ENCODE measurements at regions not wholly inside any gene's neighbourhood (a gene's known extent, or its start where the extent isn't known, plus 50 kb on each side); places are given as distances from the start of the nearest gene placed in this dataset.
"Not testable (repeated sequence)": the region's sequence is repeated elsewhere in the genome, so short reads cannot be mapped to it uniquely, and the experiment has no call there.

GRCh38 chr18:14944838-14945237 is 196.9 kb downstream of the ANKRD30B start:
- Histone ChIP-seq H3K4me1 (ENCODE audit: control insufficient read depth, low read length) (no peaks in the 10 kb centered on the region), H3F3A (ENCODE audit: control insufficient read depth, insufficient read depth) (no peaks in the 10 kb centered on the region), H3K4me2 (ENCODE audit: low read length) (no peak overlapping the region), H3K27me3 (ENCODE audit: control insufficient read depth, low read length) (no peaks in the 10 kb centered on the region), H3K9me2 (replicated peaks; ENCODE audit: control insufficient read depth, low read length) (no peaks in the 10 kb centered on the region), H4K20me1 (ENCODE audit: control insufficient read depth, insufficient read depth, low read depth, low read length) (no peaks in the 10 kb centered on the region), H3K79me2 (ENCODE audit: control insufficient read depth, low read length) (no peaks in the 10 kb centered on the region), H3K9me3 (ENCODE audit: control insufficient read depth, insufficient read depth, low read length) (no peaks in the 10 kb centered on the region; the same call in 1 of the 2 replicates), H3K27ac (ENCODE audit: low read depth, low read length) (no peak overlapping the region), H3K36me3 (ENCODE audit: control insufficient read depth, low read length) (no peaks in the 10 kb centered on the region), H3K4me3 (ENCODE audit: low read length) (no peak overlapping the region)
- TF ChIP-seq CTCF (IDR thresholded peaks at IDR 0.05; ENCODE audit: low read depth, low read length, poor library complexity, severe bottlenecking): no peak
- no peak for TF ChIP-seq EZH2phosphoT487 (IDR thresholded peaks at IDR 0.05; ENCODE audit: borderline replicate concordance, low read length)

- H3K9me3 ChIP-seq (ENCODE audit: control insufficient read depth, insufficient read depth, low read length): no peaks in the 10 kb centered on the region; the same call in 1 of the 2 replicates
- H4K20me1 ChIP-seq (ENCODE audit: control insufficient read depth, insufficient read depth, low read depth, low read length): no peaks in the 10 kb centered on the region
- no peak overlapping the region for H3K4me3 ChIP-seq (ENCODE audit: low read length)
- TF ChIP-seq CTCF (IDR thresholded peaks at IDR 0.05; ENCODE audit: low read depth, low read length, poor library complexity, severe bottlenecking) (no peak), EZH2phosphoT487 (IDR thresholded peaks at IDR 0.05; ENCODE audit: borderline replicate concordance, low read length) (no peak)
- no peaks in the 10 kb centered on the region for H3K36me3 ChIP-seq (ENCODE audit: control insufficient read depth, low read length)
- no peaks in the 10 kb centered on the region for H3K27me3 ChIP-seq (ENCODE audit: control insufficient read depth, low read length)
- H3F3A ChIP-seq (ENCODE audit: control insufficient read depth, insufficient read depth): no peaks in the 10 kb centered on the region
- no peak overlapping the region for H3K27ac ChIP-seq (ENCODE audit: low read depth, low read length)
- no peaks in the 10 kb centered on the region for H3K79me2 ChIP-seq (ENCODE audit: control insufficient read depth, low read length)
- H3K4me2 ChIP-seq (ENCODE audit: low read length): no peak overlapping the region
- H3K4me1 ChIP-seq (ENCODE audit: control insufficient read depth, low read length): no peaks in the 10 kb centered on the region
- H3K9me2 ChIP-seq (replicated peaks; ENCODE audit: control insufficient read depth, low read length): no peaks in the 10 kb centered on the region
Observed at GRCh38 chr18:14945286-14945685, 197.3 kb downstream of the ANKRD30B start.

- no peaks in the 10 kb centered on the region for H3F3A ChIP-seq (ENCODE audit: control insufficient read depth, insufficient read depth)
- H3K4me2 ChIP-seq (ENCODE audit: low read length): no peak overlapping the region
- no peak overlapping the region for H3K27ac ChIP-seq (ENCODE audit: low read depth, low read length)
- no peaks in the 10 kb centered on the region for H3K9me2 ChIP-seq (replicated peaks; ENCODE audit: control insufficient read depth, low read length)
- TF ChIP-seq CTCF (IDR thresholded peaks at IDR 0.05; ENCODE audit: low read depth, low read length, poor library complexity, severe bottlenecking): no peak
- no peak for TF ChIP-seq EZH2phosphoT487 (IDR thresholded peaks at IDR 0.05; ENCODE audit: borderline replicate concordance, low read length)
- H3K9me3 ChIP-seq (ENCODE audit: control insufficient read depth, insufficient read depth, low read length): no peaks in the 10 kb centered on the region; the same call in 1 of the 2 replicates
- no peaks in the 10 kb centered on the region for H3K27me3 ChIP-seq (ENCODE audit: control insufficient read depth, low read length)
- H4K20me1 ChIP-seq (ENCODE audit: control insufficient read depth, insufficient read depth, low read depth, low read length): no peaks in the 10 kb centered on the region
- no peak overlapping the region for H3K4me3 ChIP-seq (ENCODE audit: low read length)
- H3K79me2 ChIP-seq (ENCODE audit: control insufficient read depth, low read length): no peaks in the 10 kb centered on the region
- no peaks in the 10 kb centered on the region for H3K4me1 ChIP-seq (ENCODE audit: control insufficient read depth, low read length)
- no peaks in the 10 kb centered on the region for H3K36me3 ChIP-seq (ENCODE audit: control insufficient read depth, low read length)
Observed at GRCh38 chr18:14945984-14946383, 198.0 kb downstream of the ANKRD30B start.

- not testable (repeated sequence) for H3F3A ChIP-seq (ENCODE audit: control insufficient read depth, insufficient read depth); H3K4me1 ChIP-seq (ENCODE audit: control insufficient read depth, low read length); H3K4me2 ChIP-seq (ENCODE audit: low read length); H3K27me3 ChIP-seq (ENCODE audit: control insufficient read depth, low read length); H3K4me3 ChIP-seq (ENCODE audit: low read length); H3K79me2 ChIP-seq (ENCODE audit: control insufficient read depth, low read length); H3K36me3 ChIP-seq (ENCODE audit: control insufficient read depth, low read length); H3K9me2 ChIP-seq (replicated peaks; ENCODE audit: control insufficient read depth, low read length); H3K9me3 ChIP-seq (ENCODE audit: control insufficient read depth, insufficient read depth, low read length); H4K20me1 ChIP-seq (ENCODE audit: control insufficient read depth, insufficient read depth, low read depth, low read length); H3K27ac ChIP-seq (ENCODE audit: low read depth, low read length)
Observed at GRCh38 chr18:14946741-14947470, 198.9 kb downstream of the ANKRD30B start.

Data from DOHH2 (cell line).